Naive thymus-derived CD4-positive, alpha-beta T cell (primary cell): ENCODE measurements at regions not wholly inside any gene's neighbourhood (a gene's known extent, or its start where the extent isn't known, plus 50 kb on each side); places are given as distances from the start of the nearest gene placed in this dataset.

Source experiments
- ATAC-seq: fragments of 150-1000 bp; cut with Tn5 transposase; 2 replicates; pipeline ENCODE4 v1.10.0; 2021; ENCODE audit warnings: mild to moderate bottlenecking, moderate library complexity
- CTCF ChIA-PET: fragments of 350-600 bp; sonication (Branson Sonifier 250); formaldehyde crosslinking; loops from one replicate; lab custom pipeline; 2021; ENCODE audit warnings: antibody characterized with exemption; lab: Charles Lee
- POLR2A ChIA-PET: fragments of 350-600 bp; sonication (Branson Sonifier 250); formaldehyde crosslinking; loops from one replicate; lab custom pipeline; 2021; ENCODE audit warnings: antibody characterized with exemption, inconsistent platforms; lab: Charles Lee
- DNase-seq, 9 donors: peaks; one replicate each; pipeline versions ENCODE4 v3.0.0 to v3.0.0-alpha.2; 2020 to 2022; ENCODE audit warnings: mixed read lengths in 1 of 9
- H3K27ac ChIP-seq: one replicate; pipeline ENCODE4 v1.7.0; 2013; ENCODE audit warnings: mild to moderate bottlenecking, low read depth, low read length, moderate library complexity
- H3K27me3 ChIP-seq, 2 donors: one replicate each; pipeline ENCODE4 v1.7.0; 2013; ENCODE audit warnings: low read length in 2 of 2, mild to moderate bottlenecking in 2 of 2, moderate library complexity in 2 of 2; ENCODE audit not compliant: control insufficient read depth in 2 of 2, insufficient read depth in 2 of 2
- H3K36me3 ChIP-seq, 3 experiments: 1 replicate in 2 of 3; 2 replicates in 1 of 3; pipeline ENCODE4 v1.7.0; 2013; ENCODE audit warnings: low read length in 3 of 3, mild to moderate bottlenecking in 3 of 3, moderate library complexity in 1 of 3; ENCODE audit not compliant: insufficient read depth in 3 of 3, control insufficient read depth in 2 of 3
- H3K4me1 ChIP-seq, 2 donors: one replicate each; pipeline ENCODE4 v1.7.0; 2013; ENCODE audit warnings: low read length in 2 of 2, mild to moderate bottlenecking in 2 of 2, moderate library complexity in 1 of 2; ENCODE audit not compliant: control insufficient read depth in 2 of 2, insufficient read depth in 2 of 2
- H3K4me3 ChIP-seq: 2 replicates; pipeline ENCODE4 v1.7.0; 2013; ENCODE audit warnings: mild to moderate bottlenecking, low read length
- H3K9me3 ChIP-seq, 3 experiments: 1 replicate in 2 of 3; 2 replicates in 1 of 3; pipeline ENCODE4 v1.7.0; 2013; ENCODE audit warnings: low read length in 3 of 3; ENCODE audit not compliant: control insufficient read depth in 2 of 3
- H3K27ac Mint-ChIP-seq, 9 donors: one replicate each; pipeline ENCODE4 v1.8.0; 2020 to 2022; ENCODE audit warnings: mixed read lengths in 9 of 9, mild to moderate bottlenecking in 8 of 9, moderate library complexity in 5 of 9, inconsistent platforms in 2 of 9
- H3K27me3 Mint-ChIP-seq, 5 donors: one replicate each; pipeline ENCODE4 v1.8.0; 2021 to 2022; ENCODE audit warnings: mixed read lengths in 5 of 5, mild to moderate bottlenecking in 1 of 5
- H3K36me3 Mint-ChIP-seq, 5 donors: one replicate each; pipeline ENCODE4 v1.8.0; 2020 to 2022; ENCODE audit warnings: mixed read lengths in 5 of 5, mild to moderate bottlenecking in 3 of 5, inconsistent platforms in 1 of 5
- H3K4me1 Mint-ChIP-seq, 7 donors: one replicate each; pipeline ENCODE4 v1.8.0; 2020 to 2022; ENCODE audit warnings: mixed read lengths in 7 of 7, mild to moderate bottlenecking in 3 of 7, inconsistent platforms in 1 of 7
- H3K4me3 Mint-ChIP-seq, 10 donors: one replicate each; pipeline ENCODE4 v1.8.0; 2020 to 2022; ENCODE audit warnings: mild to moderate bottlenecking in 10 of 10, mixed read lengths in 10 of 10, moderate library complexity in 6 of 10, inconsistent platforms in 2 of 10
- H3K9me3 Mint-ChIP-seq, 11 donors: one replicate each; pipeline ENCODE4 v1.8.0; 2020 to 2022; ENCODE audit warnings: mixed read lengths in 11 of 11, mild to moderate bottlenecking in 4 of 11, inconsistent platforms in 1 of 11, moderate library complexity in 1 of 11
- intact Hi-C, 2 donors: fragments of 100-400 bp; cut with micrococcal nuclease; formaldehyde crosslinking; loops; one replicate each; pipeline ENCODE4 v1.15.1; 2023

DNA sequence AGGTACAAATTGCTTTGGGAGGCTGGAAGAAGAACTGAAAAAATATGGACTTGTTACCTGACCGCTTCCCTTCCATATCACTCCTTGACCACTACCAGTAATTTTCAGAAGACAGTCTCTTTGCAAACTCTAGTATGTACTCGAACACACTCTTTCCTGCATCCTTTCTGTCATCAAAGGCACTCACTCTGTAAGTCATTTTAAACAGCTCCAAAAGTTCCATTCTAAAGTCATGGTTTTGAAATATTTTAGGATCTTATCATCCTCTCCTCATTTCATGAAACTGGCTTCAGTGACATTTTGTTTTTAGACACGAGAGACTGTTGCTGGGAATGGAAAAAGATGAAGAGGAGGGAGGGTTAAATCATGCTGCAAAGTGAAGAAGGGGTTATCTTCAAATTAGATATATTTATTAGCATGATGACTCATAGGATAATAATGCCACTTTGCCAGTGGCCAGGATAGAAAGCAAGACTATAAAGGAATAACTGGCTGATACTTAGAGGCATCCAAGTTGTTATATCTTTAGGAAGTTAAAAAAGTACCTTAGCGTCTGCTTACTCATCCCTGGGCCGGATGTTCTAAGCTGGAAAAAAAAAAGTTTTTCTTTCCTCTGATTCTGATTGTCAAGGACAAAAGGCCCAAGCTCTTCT, 549.3 kb downstream of the METTL15 start:
- H3K27ac Mint-ChIP-seq, result no peak overlapping the region
- ChIA-PET CTCF (no interaction called here), POLR2A (no interaction called here)
- no peak overlapping the region for H3K27ac ChIP-seq
- peaks cover 0 to 2% (median 0%) of the 10 kb centered on the region in 7 donors for H3K4me1 Mint-ChIP-seq
- intact Hi-C loops, result no loop called here
- H3K36me3 ChIP-seq, result no peaks in the 10 kb centered on the region
- H3K4me3 ChIP-seq, result no peak overlapping the region
- H3K36me3 Mint-ChIP-seq, result no peaks in the 10 kb centered on the region
- no peaks in the 10 kb centered on the region for H3K4me1 ChIP-seq
- H3K9me3 Mint-ChIP-seq, result peaks cover 0 to 4% (median 2%) of the 10 kb centered on the region in 11 donors
- no peaks in the 10 kb centered on the region for H3K9me3 ChIP-seq
- DNase-seq, result no peak
- no peak for ATAC-seq
- H3K27me3 Mint-ChIP-seq, result peaks cover 0 to 7% (median 0%) of the 10 kb centered on the region in 5 donors
- H3K4me3 Mint-ChIP-seq, result no peak overlapping the region
- no peaks in the 10 kb centered on the region for H3K27me3 ChIP-seq

DNA sequence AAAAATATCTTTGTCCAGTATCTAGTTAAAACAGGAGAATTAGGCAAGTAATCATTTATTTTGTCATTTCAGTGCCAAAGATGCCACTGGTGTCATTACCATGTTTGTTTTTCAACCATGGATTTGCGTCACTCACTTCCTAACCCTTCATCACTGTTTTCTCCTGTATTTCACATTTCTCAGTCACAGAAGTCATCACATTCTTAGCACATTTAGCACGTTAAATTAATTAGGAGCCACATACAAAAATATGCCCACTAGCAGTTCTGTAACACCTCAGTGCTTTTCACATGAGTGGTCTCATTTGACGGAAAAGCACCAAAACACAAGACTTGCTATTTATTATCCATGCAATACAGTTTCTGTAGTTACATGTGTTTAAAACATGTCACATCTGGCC, 546.0 kb downstream of the METTL15 start:
- CTCF ChIA-PET, result no interaction called here
- Mint-ChIP-seq H3K27ac (no peak overlapping the region), H3K36me3 (no peaks in the 10 kb centered on the region), H3K27me3 (peaks cover 0 to 7% (median 0%) of the 10 kb centered on the region in 5 donors), H3K4me3 (no peak overlapping the region), H3K4me1 (peaks cover 0 to 2% (median 0%) of the 10 kb centered on the region in 7 donors), H3K9me3 (peaks cover 0 to 7% (median 1%) of the 10 kb centered on the region in 11 donors)
- Histone ChIP-seq H3K4me3 (no peak overlapping the region), H3K36me3 (no peaks in the 10 kb centered on the region), H3K27ac (no peak overlapping the region), H3K27me3 (no peaks in the 10 kb centered on the region), H3K9me3 (no peaks in the 10 kb centered on the region), H3K4me1 (no peaks in the 10 kb centered on the region)
- no peak for ATAC-seq
- intact Hi-C loops, result no loop called here
- POLR2A ChIA-PET, result no interaction called here
- no peak for DNase-seq

DNA sequence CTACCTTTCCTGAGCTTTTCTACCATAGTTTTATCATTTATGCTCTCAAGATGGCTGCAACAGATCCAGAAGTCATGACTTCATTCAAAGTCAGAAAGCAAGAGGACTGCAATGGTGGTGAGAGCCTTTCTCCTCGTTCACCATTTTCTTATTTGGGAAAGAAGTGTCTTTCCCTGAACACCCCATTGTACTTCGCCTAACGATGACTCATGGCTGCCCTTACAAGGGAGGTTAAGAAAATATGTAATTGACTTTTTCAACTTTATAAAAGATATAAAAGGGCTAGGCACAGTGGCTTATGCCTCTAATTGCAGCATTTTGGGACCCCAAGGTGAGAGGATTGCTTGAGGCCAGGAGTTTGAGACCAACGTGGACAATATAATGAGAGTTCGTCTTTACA, 541.7 kb downstream of the METTL15 start:
- intact Hi-C loops, result no loop called here
- Mint-ChIP-seq H3K4me1 (peaks cover 0 to 2% (median 0%) of the 10 kb centered on the region in 7 donors), H3K4me3 (no peak overlapping the region), H3K36me3 (peaks cover 0 to 5% (median 0%) of the 10 kb centered on the region in 5 donors), H3K27ac (no peak overlapping the region), H3K27me3 (peaks cover 0 to 4% (median 0%) of the 10 kb centered on the region in 5 donors), H3K9me3 (peaks cover 0 to 14% (median 5%) of the 10 kb centered on the region in 11 donors)
- no peak overlapping the region for H3K4me3 ChIP-seq
- ChIA-PET POLR2A (no interaction called here), CTCF (no interaction called here)
- no peaks in the 10 kb centered on the region for H3K36me3 ChIP-seq
- DNase-seq (no peak), ATAC-seq (no peak)
- H3K27me3 ChIP-seq, result no peaks in the 10 kb centered on the region
- no peaks in the 10 kb centered on the region for H3K4me1 ChIP-seq
- no peaks in the 10 kb centered on the region for H3K9me3 ChIP-seq
- no peak overlapping the region for H3K27ac ChIP-seq

DNA sequence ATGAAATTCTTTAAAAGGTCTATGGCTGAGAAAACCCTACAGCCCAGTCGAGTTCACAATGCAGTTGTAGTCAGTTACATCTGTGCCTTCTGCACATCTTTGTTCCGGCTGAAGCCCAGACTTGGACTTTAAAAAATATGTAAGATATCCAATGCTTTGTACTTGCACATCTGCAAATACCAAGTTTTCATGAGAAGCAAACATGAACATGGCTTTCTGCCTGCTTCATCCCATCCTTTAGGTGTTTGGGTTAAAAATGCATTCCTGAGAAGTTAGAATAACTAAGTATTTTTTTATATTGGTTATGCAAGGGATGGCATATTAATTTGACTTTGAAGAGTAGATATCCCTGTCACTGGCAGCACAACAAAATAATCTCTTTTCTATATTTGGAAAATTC, 528.4 kb downstream of the METTL15 start:
- peaks cover 0 to 6% (median 3%) of the 10 kb centered on the region in 11 donors for H3K9me3 Mint-ChIP-seq

DNA sequence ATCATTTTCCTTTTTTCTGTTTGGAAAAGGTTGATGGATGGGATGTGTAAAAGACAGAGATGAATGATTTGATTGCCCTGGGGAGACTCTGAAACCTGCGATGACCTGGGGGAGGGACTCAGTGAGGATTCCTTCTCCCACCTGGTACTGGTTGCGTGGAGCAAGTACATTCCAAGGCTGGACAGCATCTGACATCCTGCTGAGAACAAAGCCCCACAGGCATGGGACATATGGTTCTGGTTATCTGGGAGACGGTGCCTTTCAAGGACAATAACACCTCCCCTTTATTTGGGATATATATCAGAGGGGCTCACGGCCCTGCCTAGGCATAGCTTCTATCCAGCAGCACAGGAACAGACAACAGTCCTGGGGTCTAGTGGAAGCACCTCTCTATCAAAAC, 527.8 kb downstream of the METTL15 start:
- ATAC-seq (no peak), DNase-seq (no peak)
- ChIA-PET POLR2A (no interaction called here), CTCF (no interaction called here)
- Histone ChIP-seq H3K9me3 (no peaks in the 10 kb centered on the region), H3K36me3 (no peaks in the 10 kb centered on the region), H3K27me3 (no peaks in the 10 kb centered on the region), H3K27ac (no peak overlapping the region), H3K4me1 (no peaks in the 10 kb centered on the region), H3K4me3 (no peak overlapping the region)
- H3K27me3 Mint-ChIP-seq, result no peaks in the 10 kb centered on the region
- H3K9me3 Mint-ChIP-seq, result peaks cover 0 to 6% (median 3%) of the 10 kb centered on the region in 11 donors
- no peaks in the 10 kb centered on the region for H3K4me1 Mint-ChIP-seq
- no peaks in the 10 kb centered on the region for H3K36me3 Mint-ChIP-seq
- H3K27ac Mint-ChIP-seq, result no peak overlapping the region
- no peak overlapping the region for H3K4me3 Mint-ChIP-seq
- intact Hi-C loops, result no loop called here

More for the DNA sequence above, 528.4 kb downstream of the METTL15 start:
- no peaks in the 10 kb centered on the region for H3K36me3 ChIP-seq
- H3K4me1 ChIP-seq, result no peaks in the 10 kb centered on the region
- no peaks in the 10 kb centered on the region for H3K27me3 ChIP-seq
- no peak for DNase-seq
- H3K4me3 ChIP-seq, result no peak overlapping the region
- no peak overlapping the region for H3K27ac ChIP-seq
- H3K27me3 Mint-ChIP-seq, result no peaks in the 10 kb centered on the region
- intact Hi-C loops, result no loop called here
- no peaks in the 10 kb centered on the region for H3K9me3 ChIP-seq
- no peak for ATAC-seq
- ChIA-PET CTCF (no interaction called here), POLR2A (no interaction called here)
- no peak overlapping the region for H3K27ac Mint-ChIP-seq
- no peak overlapping the region for H3K4me3 Mint-ChIP-seq
- H3K36me3 Mint-ChIP-seq, result no peaks in the 10 kb centered on the region
- H3K4me1 Mint-ChIP-seq, result no peaks in the 10 kb centered on the region

DNA sequence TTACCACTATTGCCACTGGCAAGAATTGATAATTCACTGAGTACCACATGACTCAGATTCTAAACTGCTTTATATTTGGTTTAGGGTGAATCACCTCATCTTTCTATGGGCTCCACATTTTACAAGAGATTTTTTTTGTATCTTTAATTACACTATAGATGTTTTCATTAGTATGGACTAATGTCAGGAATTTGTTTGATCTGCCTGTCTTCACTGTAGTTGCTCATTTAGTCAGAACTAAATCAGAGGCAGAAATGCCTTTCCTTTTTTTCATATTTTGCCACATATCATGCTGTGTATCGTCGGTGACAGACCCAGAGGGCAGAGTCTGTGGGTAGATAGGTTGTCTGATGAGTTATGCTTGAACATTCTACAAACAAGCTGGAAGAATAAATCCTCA, 524.1 kb downstream of the METTL15 start:
- Mint-ChIP-seq H3K4me1 (no peaks in the 10 kb centered on the region), H3K27me3 (no peaks in the 10 kb centered on the region), H3K4me3 (no peak overlapping the region), H3K9me3 (peaks cover 0 to 14% (median 3%) of the 10 kb centered on the region in 11 donors), H3K27ac (no peak overlapping the region), H3K36me3 (no peaks in the 10 kb centered on the region)
- ChIA-PET CTCF (no interaction called here), POLR2A (no interaction called here)
- no peaks in the 10 kb centered on the region for H3K9me3 ChIP-seq
- no peak overlapping the region for H3K27ac ChIP-seq
- ATAC-seq, result no peak
- intact Hi-C loops, result no loop called here
- DNase-seq, result no peak
- no peaks in the 10 kb centered on the region for H3K4me1 ChIP-seq
- H3K4me3 ChIP-seq, result no peak overlapping the region
- no peaks in the 10 kb centered on the region for H3K36me3 ChIP-seq
- no peaks in the 10 kb centered on the region for H3K27me3 ChIP-seq

DNA sequence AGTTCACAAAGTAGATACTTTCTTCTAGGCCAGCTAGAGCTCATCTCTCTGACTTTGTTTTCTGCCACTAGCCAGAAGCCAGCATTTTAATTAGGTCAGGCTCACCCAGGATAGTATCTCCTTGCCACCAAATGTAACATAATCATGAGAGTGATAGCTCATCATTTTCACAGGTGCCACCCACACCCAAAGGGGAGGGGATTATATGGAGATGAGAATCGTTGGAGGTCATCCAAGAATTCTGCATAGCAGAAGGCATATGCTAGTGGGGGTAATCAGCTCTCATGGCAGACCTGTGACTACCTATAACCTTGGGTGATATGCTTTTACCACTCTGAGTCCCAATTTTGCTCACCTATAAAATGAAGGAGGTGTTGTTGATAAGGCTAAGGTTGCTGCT, 523.0 kb downstream of the METTL15 start:
- DNase-seq (no peak), ATAC-seq (no peak)
- intact Hi-C loops, result no loop called here
- no peaks in the 10 kb centered on the region for H3K4me1 Mint-ChIP-seq
- no peaks in the 10 kb centered on the region for H3K27me3 ChIP-seq
- peaks cover 0 to 14% (median 3%) of the 10 kb centered on the region in 11 donors for H3K9me3 Mint-ChIP-seq
- no peaks in the 10 kb centered on the region for H3K4me1 ChIP-seq
- POLR2A ChIA-PET, result no interaction called here
- H3K27me3 Mint-ChIP-seq, result no peaks in the 10 kb centered on the region
- H3K4me3 Mint-ChIP-seq, result no peak overlapping the region
- H3K9me3 ChIP-seq, result no peaks in the 10 kb centered on the region
- H3K36me3 ChIP-seq, result no peaks in the 10 kb centered on the region
- CTCF ChIA-PET, result no interaction called here
- no peak overlapping the region for H3K4me3 ChIP-seq
- no peak overlapping the region for H3K27ac ChIP-seq
- H3K27ac Mint-ChIP-seq, result no peak overlapping the region
- no peaks in the 10 kb centered on the region for H3K36me3 Mint-ChIP-seq
